ENCODE measurements at regions not wholly inside any gene's neighbourhood (a gene's known extent, or its start where the extent isn't known, plus 50 kb on each side); places are given as distances from the start of the nearest gene placed in this dataset.

- no peak for DNase-seq (ENCODE audit: low spot score)
Measured at GRCh38 chr2:129071531-129071930, 752.9 kb upstream of the HS6ST1 start.

DNA sequence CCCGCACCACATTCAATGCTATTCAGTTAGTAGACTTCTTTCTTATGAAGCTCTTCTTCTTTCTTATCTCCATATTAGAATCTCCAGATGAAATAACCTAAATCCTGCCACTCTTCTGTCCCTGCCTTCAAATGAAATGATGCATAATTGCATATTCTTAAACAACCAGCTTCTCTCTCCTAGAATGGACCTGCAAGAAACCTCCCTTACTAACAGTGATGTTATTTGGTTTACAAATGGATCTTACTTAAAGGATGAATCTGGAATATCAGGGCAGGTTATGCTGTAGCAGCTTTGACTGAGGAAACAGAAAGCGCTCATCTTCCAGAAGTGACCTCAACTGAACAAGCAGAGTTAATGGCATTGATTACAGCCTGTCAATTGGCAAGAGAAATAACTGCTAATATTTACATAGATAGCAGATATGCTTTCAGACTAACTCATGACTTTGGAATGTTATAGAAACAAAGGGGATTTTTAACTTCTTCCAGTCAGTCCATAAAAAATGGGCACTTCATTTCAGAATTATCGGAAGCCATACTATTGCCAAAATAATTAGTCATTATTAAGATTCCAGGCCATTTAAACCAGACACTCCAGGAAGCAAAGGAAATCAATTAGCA lies 755.7 kb upstream of the HS6ST1 start:
- DNase-seq (ENCODE audit: low spot score), result no peak

DNA sequence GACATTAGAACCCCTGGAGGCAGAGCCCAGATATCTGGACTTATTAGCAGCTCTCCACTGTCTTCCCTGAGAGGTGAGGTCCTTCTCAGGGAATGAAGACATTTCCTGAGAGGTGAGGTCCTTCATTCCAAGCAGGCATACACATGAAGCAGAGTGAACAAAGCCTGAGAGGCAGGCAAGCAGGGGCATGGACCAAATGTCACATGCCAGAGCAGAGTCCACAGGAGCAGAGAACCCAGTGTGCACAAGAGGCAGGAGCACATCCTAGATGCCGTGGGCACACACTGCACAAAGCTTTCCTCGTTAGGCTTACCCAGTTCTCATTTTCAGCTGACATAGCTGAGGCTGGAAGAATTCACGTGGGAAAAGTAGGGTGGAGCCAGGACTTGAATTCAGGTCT lies 759.9 kb upstream of the HS6ST1 start:
- DNase-seq (ENCODE audit: low spot score), result no peak

DNA sequence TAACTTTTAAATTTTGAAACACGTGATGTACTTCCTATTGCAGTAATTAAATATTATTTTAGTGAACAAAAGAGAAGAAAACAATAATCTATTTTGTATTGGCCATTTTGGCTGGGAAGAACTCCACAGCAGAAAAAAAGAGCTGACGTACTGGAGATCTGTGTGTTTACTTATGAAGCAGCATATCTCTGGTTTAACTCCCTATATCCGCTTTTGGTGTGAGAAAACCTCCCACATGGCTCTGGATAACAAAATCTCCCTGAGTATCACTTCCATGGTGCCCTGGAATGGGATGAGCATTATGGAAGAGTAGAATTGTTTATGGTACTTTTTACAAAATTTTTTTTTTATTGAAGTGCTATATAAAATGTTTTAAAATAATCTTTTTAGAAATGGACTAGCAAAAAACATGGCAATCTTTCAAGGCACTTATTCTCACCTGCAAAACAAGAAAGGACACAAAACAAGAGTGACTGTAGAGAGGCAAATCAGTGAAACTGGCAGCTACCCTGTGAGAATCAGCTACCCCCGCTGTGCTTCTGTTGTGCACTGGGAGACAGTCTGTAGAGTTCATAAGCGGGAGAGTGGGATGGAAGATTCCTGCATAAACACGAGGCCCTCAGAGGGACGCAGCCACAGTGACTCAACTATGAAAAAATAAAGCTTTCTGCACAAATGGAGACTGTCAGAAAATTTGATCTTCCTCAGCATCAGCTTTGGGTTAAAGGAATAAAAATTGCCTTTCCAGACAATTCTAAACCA lies 762.2 kb upstream of the HS6ST1 start:
- DNase-seq (ENCODE audit: low spot score), result no peak

GRCh38 chr2:129085386-129085785 lies 766.7 kb upstream of the HS6ST1 start:
- no peak for DNase-seq (ENCODE audit: low spot score)

- DNase-seq (ENCODE audit: low spot score), result no peak
Measured at GRCh38 chr2:129087133-129087813, 768.6 kb upstream of the HS6ST1 start.

GRCh38 chr2:129091620-129092019 lies 773.0 kb upstream of the HS6ST1 start:
- DNase-seq (ENCODE audit: low spot score), result no peak

GRCh38 chr2:129092956-129093355 lies 774.3 kb upstream of the HS6ST1 start:
- no peak for DNase-seq (ENCODE audit: low spot score)

- DNase-seq (ENCODE audit: low spot score), result no peak
Measured at GRCh38 chr2:129101186-129101585, 782.5 kb upstream of the HS6ST1 start.

- no peak for DNase-seq (ENCODE audit: low spot score)
Measured at GRCh38 chr2:129103936-129104878, 785.5 kb upstream of the HS6ST1 start.

DNA sequence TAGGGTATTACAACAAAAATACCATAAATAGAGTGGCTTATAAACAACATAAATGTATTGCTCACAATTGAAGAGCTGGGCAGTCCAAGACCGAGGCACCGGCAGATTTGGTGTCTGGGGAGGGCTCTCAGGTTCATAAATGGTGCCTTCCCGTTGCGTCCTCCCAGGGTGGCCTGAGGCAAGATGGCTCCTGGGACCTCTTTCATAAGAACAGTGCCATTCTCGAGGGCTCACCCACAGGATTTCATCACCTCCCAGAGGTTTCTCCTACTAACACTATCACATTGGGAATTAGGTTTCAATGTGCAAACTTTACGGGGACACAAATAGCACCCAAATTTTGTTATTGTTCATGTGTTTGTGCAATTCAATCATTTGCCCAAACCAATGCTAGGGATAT lies 793.5 kb upstream of the HS6ST1 start:
- no peak for DNase-seq (ENCODE audit: low spot score)

DNA sequence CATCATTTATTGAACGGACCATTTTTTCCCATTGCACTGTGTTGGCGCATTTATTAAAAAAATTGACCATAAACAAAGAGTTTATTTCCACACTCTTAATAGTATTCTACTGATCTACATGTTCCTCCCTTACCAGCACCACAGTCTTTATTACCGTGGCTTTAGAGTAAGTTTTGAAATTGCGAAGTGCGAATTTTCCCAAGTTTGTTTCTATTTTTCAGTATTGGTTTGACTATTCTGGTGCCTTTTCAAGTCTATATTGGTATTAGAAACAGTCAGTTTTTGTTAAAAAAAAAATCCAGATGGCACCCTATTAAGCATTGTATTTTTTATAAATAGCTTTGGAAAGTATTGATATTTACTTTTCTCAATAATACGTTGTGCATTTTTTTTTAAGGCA lies 795.1 kb upstream of the HS6ST1 start:
- no peak for DNase-seq (ENCODE audit: low spot score)

DNA sequence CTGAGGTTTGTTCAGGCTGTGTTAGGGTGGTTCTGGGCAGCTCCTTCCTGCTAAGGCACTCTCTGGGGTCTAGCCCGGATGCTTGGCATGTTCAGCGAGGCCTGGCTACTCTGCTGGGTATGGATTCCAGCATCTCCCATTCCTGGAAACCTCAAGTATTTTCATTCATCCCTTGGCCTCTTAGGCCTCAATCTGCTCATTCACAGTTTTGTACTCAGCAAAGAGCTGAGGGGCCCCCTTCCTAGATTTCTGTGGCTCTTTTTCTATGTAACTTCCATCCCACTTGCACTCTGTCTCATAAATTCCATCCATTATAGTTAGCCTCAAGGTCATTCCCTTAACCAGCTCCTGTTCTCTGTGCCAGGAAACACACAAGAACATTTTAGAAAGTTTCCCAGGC lies 798.8 kb upstream of the HS6ST1 start:
- no peak for DNase-seq (ENCODE audit: low spot score)

GRCh38 chr2:129118296-129118695 lies 799.6 kb upstream of the HS6ST1 start:
- DNase-seq (ENCODE audit: low spot score), result no peak

GRCh38 chr2:129129087-129129486 lies 810.4 kb upstream of the HS6ST1 start:
- DNase-seq (ENCODE audit: low spot score), result no peak

- no peak for DNase-seq (ENCODE audit: low spot score)
Measured at GRCh38 chr2:129133692-129134641, 815.3 kb upstream of the HS6ST1 start.

GRCh38 chr2:129135017-129135416 lies 816.3 kb upstream of the HS6ST1 start:
- DNase-seq (ENCODE audit: low spot score), result no peak

GRCh38 chr2:129139380-129139779 lies 820.7 kb upstream of the HS6ST1 start:
- no peak for DNase-seq (ENCODE audit: low spot score)

DNA sequence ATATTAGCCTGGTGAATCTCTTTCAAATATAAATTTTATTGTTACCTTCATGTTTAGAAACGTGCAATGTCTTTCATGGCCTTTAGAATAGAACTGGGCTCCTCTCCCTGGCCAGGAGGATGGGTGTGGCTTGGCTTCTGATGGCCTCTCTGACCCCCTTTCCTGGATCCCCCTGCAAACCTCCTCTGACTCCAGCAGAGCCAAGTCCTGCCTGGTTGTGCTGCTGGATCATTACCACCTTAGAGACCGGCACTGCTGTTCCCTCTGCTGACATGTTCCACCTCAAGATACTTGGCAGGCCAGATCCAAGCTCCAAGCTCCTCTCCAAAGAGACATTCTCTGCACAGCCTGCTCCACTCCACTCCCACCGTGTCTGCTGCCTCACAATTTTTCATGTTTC lies 823.8 kb upstream of the HS6ST1 start:
- no peak for DNase-seq (ENCODE audit: low spot score)

GRCh38 chr2:129144082-129144791 lies 825.6 kb upstream of the HS6ST1 start:
- DNase-seq (ENCODE audit: low spot score), result no peak

Measured in activated CD4-positive, alpha-beta T cell treated with anti-CD3 and anti-CD28 coated beads, Interleukin-2, Interleukin-4, amounts not matched to agents 100 ng/mL and 50 ng/mL, durations not matched to agents 16 hours and 8 hours (primary cell).